ENCODE measurements at regions not wholly inside any gene's neighbourhood (a gene's known extent, or its start where the extent isn't known, plus 50 kb on each side); places are given as distances from the start of the nearest gene placed in this dataset.

GRCh38 chr13:42495751-42496150 lies 78.2 kb upstream of the TNFSF11 start (continued):
- TF ChIP-seq CHD7 (IDR thresholded peaks at IDR 0.05; ENCODE audit: insufficient replicate concordance, low read length): no peak
- TF ChIP-seq CTBP2 (IDR thresholded peaks at IDR 0.05; ENCODE audit: borderline replicate concordance, insufficient read depth, insufficient read length, low read length): no peak
- TF ChIP-seq SP4 (IDR thresholded peaks at IDR 0.05; ENCODE audit: low read length): no peak
- no peak for TF ChIP-seq SAP30 (IDR thresholded peaks at IDR 0.05; ENCODE audit: insufficient read depth, insufficient replicate concordance, low read length)
- TF ChIP-seq SIN3A (conservative IDR thresholded peaks at IDR 0.05 in 1 of 2, IDR thresholded peaks at IDR 0.05 in 1 of 2; ENCODE audit: low read depth in 1 of 2, low read length in 2 of 2): no peak
- no peak for TF ChIP-seq POLR2A (IDR thresholded peaks at IDR 0.05; ENCODE audit: control extremely low read depth in 1 of 2, low read depth in 2 of 2, low read length in 2 of 2)

Data from H1 (cell line).